Uterus (tissue), 3 donors: ENCODE measurements at regions not wholly inside any gene's neighbourhood (a gene's known extent, or its start where the extent isn't known, plus 50 kb on each side); places are given as distances from the start of the nearest gene placed in this dataset.

Experiments used
- DNase-seq, 2 donors: peaks; one replicate each; pipeline ENCODE4 v3.0.0-alpha.2; 2019 to 2020
- H3K27ac ChIP-seq, 2 donors: fragments of 200-600 bp; sonication (generic); 1 replicate in 1 of 2; 2 replicates in 1 of 2; pipeline ENCODE4 v1.5.1; 2016 to 2018
- H3K27me3 ChIP-seq, 2 donors: fragments of 200-600 bp; sonication (generic); one replicate each; pipeline ENCODE4 v1.5.1; 2018 to 2019; ENCODE audit warnings: control low read depth in 1 of 2
- H3K36me3 ChIP-seq, 2 donors: fragments of 200-600 bp; sonication (generic); one replicate each; pipeline ENCODE4 v1.5.1; 2019; ENCODE audit warnings: control low read depth in 1 of 2
- H3K4me1 ChIP-seq, 2 donors: fragments of 200-600 bp; sonication (generic); one replicate each; pipeline ENCODE4 v1.5.1; 2018 to 2019; ENCODE audit warnings: control low read depth in 1 of 2
- H3K4me3 ChIP-seq, 2 donors: fragments of 200-600 bp; sonication (generic); 1 replicate in 1 of 2; 2 replicates in 1 of 2; pipeline ENCODE4 v1.5.1; 2018 to 2019; ENCODE audit warnings: mild to moderate bottlenecking in 1 of 2
- H3K9me3 ChIP-seq, 2 donors: fragments of 200-600 bp; sonication (generic); one replicate each; pipeline ENCODE4 v1.5.1; 2019; ENCODE audit warnings: control low read depth in 1 of 2
- POLR2A ChIP-seq, 2 donors: fragments of 450-650 bp; IDR thresholded peaks; one replicate each; pipeline ENCODE4 v1.6.1; 2016; ENCODE audit warnings: antibody characterized with exemption in 2 of 2, mild to moderate bottlenecking in 1 of 2, moderate library complexity in 1 of 2
- intact Hi-C: fragments of 100-400 bp; cut with DNase I; formaldehyde crosslinking; loops from one replicate; pipeline ENCODE4 v1.15.1; 2023; ENCODE audit warnings: low total_unique reads
- TF ChIP-seq, protein P1 (sequence below), 4 experiments: fragments of 200-600 bp in 2 of 4; fragments of 450-650 bp in 2 of 4; sonication (generic) in 2 of 4; IDR thresholded peaks; one replicate each; pipeline ENCODE4 v1.5.1; 2016 to 2019; ENCODE audit warnings: antibody characterized with exemption in 4 of 4, mild to moderate bottlenecking in 2 of 4, moderate library complexity in 1 of 4
- donor health status: DM: yes; HTN: yes; CAD: no.

DNA sequence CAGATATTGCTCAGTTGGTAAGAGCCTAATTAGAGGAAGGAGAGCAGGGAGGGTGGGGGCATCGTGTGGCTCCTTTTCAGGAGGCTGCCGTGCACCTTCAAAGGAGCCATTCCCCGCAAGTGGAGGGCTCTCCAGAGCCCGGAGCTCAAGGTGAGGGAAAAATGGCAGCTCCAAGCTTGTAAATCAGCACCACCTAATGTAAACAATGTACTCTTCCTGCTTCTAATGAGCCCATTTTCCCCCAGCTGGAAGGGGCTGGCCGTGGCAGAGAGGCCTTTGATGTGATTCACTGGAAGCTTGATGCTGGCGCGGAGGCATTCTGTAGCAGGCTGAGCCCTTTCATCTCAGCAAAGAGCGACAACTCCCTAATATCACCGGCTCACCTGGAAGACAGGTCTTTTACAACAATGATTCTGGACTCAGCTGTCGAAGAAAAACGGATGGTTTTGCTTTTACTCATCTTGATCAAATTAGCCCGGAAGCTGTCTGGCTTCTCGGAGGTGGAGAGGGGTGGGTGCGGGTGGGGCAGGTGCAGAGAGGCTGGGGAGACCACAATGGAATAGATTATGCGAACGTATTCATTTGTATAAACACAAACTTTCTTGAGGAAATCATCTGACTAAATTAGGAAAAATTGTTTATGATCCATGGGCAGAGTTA lies 112.5 kb downstream of the RRAGC start:
- Histone ChIP-seq H3K36me3 (no peaks in the 10 kb centered on the region), H3K9me3 (no peaks in the 10 kb centered on the region), H3K27me3 (no peaks in the 10 kb centered on the region), H3K4me3 (no peak overlapping the region), H3K27ac (no peak overlapping the region), H3K4me1 (no peaks in the 10 kb centered on the region)
- TF ChIP-seq, protein P1, sequence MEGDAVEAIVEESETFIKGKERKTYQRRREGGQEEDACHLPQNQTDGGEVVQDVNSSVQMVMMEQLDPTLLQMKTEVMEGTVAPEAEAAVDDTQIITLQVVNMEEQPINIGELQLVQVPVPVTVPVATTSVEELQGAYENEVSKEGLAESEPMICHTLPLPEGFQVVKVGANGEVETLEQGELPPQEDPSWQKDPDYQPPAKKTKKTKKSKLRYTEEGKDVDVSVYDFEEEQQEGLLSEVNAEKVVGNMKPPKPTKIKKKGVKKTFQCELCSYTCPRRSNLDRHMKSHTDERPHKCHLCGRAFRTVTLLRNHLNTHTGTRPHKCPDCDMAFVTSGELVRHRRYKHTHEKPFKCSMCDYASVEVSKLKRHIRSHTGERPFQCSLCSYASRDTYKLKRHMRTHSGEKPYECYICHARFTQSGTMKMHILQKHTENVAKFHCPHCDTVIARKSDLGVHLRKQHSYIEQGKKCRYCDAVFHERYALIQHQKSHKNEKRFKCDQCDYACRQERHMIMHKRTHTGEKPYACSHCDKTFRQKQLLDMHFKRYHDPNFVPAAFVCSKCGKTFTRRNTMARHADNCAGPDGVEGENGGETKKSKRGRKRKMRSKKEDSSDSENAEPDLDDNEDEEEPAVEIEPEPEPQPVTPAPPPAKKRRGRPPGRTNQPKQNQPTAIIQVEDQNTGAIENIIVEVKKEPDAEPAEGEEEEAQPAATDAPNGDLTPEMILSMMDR (IDR thresholded peaks at IDR 0.05), result no peak
- no peak for TF ChIP-seq POLR2A (IDR thresholded peaks at IDR 0.05)
- no peak for DNase-seq
- intact Hi-C loops, result no loop called here

DNA sequence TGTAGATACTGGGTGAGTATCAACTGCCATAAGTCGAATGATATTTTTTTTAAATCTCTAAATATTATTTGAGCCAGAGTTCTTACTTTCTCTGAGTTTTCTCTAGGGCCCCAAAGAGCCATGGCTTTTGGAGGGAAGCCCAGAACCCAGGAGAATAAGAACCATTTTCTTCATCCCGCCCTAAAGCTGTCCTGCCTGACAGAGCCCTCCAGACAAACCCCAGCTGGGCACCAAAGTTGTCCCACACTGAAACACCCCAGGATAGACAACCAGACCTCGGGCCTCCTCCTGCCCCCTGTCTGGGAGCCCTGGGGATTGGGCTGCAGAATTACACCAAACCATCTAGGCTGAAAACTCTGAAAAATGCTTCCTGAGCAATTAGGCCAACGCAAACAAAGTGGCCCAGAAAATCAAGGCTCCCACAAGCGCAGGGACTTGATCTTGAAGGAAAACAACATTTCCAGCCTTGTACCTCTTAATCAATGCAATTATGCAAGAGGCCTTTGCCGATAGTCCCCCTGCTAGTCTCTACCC lies 113.1 kb downstream of the RRAGC start:
- Histone ChIP-seq H3K9me3 (no peaks in the 10 kb centered on the region), H3K36me3 (no peaks in the 10 kb centered on the region), H3K4me1 (no peaks in the 10 kb centered on the region), H3K27ac (no peak overlapping the region), H3K27me3 (no peaks in the 10 kb centered on the region), H3K4me3 (no peak overlapping the region)
- no peak for DNase-seq
- TF ChIP-seq POLR2A (IDR thresholded peaks at IDR 0.05), result no peak
- intact Hi-C loops, result no loop called here

DNA sequence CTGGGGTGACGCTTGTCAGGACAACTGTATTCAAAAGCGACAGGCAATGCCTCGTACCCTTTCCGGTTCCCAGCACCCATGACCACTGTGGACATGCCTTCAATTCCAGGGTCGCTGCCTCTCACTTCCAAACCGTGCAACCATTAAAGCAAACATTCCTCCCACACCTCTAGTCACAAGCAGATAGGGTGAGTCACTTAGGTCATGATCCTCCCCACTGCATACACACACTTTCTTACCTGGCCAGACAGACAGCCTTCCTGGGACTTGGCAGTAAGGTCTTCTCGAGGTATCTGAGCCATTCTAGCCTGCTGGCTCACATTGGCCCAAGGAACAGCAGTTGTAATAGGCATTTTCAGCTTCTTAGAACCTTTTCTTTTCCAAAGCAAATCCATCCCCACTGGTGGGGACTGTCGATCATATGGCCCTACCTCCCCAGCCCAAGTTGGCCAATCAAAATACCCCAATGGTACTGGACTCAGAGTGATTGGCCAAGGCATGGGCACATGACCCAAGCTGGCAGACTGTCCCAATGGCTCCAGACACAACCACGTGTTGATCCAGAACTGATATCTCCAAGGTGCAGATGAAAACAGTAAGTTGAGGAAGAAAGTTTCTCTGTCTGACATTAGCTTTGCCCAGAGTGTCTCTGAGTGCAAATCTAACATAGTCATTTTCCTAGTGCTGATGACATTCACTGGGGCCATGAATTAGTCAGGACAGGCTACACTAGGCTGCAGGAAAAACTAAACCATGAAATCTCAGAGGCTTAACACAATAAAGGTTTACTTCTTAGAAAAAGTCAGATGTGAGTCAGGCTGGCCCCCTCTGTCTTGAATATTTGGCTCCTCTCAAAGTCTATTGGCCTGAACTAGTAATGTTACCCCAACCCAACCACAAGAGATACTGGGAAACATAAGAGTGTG lies 113.8 kb downstream of the RRAGC start:
- H3K27me3 ChIP-seq, result no peaks in the 10 kb centered on the region
- DNase-seq, result no peak
- no peaks in the 10 kb centered on the region for H3K36me3 ChIP-seq
- H3K9me3 ChIP-seq, result no peaks in the 10 kb centered on the region
- no peaks in the 10 kb centered on the region for H3K4me1 ChIP-seq
- no peak overlapping the region for H3K4me3 ChIP-seq
- no peak overlapping the region for H3K27ac ChIP-seq
- intact Hi-C loops, result no loop called here
- no peak for TF ChIP-seq POLR2A (IDR thresholded peaks at IDR 0.05)
- TF ChIP-seq, protein P1 (IDR thresholded peaks at IDR 0.05), result no peak

DNA sequence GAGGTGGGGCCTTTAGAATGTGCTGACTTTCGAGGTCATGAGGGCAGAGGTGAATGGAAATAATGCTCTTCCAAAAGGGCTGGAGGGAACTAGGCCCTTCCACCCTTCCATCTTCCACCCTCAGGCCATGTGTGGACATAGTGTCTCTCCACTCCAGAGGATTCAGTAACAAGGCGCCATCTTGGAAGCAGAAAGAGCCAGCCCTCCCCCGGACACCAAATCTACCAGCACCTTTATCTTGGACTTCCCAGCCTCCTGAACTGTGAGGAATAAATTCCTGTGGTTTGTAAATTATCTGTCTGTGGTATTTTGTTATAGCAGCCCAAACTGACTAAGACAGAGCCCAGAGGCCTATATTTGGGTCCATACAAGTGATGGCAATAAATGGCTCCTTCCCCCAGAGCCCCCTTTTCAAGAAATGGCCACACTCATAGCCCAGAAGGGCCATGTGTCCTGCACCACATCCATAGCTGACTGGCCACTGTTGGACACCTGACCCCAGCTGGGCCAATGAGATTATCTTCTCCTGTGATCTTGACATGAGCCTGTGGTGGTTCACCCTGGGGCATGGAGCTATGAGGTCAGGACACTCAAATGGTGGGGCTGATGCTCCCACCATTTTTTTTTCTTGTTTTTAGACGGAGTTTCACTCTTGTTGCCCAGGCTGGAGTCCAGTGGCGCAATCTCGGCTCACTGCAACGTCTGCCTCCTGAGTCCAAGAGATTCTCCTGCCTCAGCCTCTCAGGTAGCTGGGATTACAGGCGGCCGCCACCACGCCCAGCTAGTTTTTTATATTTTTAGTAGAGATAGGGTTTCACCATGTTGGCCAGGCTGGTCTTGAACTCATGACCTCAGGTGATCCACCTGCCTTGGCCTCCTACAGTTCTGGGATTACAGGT lies 114.9 kb downstream of the RRAGC start:
- TF ChIP-seq, protein P1 (IDR thresholded peaks at IDR 0.05), result no peak
- intact Hi-C loops, result no loop called here
- Histone ChIP-seq H3K27me3 (no peaks in the 10 kb centered on the region), H3K9me3 (no peaks in the 10 kb centered on the region), H3K4me3 (no peak overlapping the region), H3K4me1 (no peaks in the 10 kb centered on the region), H3K27ac (no peak overlapping the region), H3K36me3 (no peaks in the 10 kb centered on the region)
- DNase-seq, result no peak

- intact Hi-C loops, result no loop called here
- Histone ChIP-seq H3K4me1 (no peaks in the 10 kb centered on the region), H3K4me3 (no peak overlapping the region), H3K9me3 (no peaks in the 10 kb centered on the region), H3K27me3 (no peaks in the 10 kb centered on the region), H3K27ac (no peak overlapping the region), H3K36me3 (no peaks in the 10 kb centered on the region)
- DNase-seq, result no peak
- TF ChIP-seq POLR2A (IDR thresholded peaks at IDR 0.05), result no peak
- TF ChIP-seq, protein P1 (IDR thresholded peaks at IDR 0.05), result no peak
Measured at GRCh38 chr1:38743184-38743583, 116.4 kb downstream of the RRAGC start.
